NCI-H2227 (cell line): ENCODE measurements at regions not wholly inside any gene's neighbourhood (a gene's known extent, or its start where the extent isn't known, plus 50 kb on each side); places are given as distances from the start of the nearest gene placed in this dataset.
"Not testable (repeated sequence)": the region's sequence is repeated elsewhere in the genome, so short reads cannot be mapped to it uniquely, and the experiment has no call there.

Source experiments
- DNase-seq: peaks from one replicate; lab custom pipeline; 2025; ENCODE audit not compliant: unreplicated experiment; lab: John Stamatoyannopoulos, UW

DNA sequence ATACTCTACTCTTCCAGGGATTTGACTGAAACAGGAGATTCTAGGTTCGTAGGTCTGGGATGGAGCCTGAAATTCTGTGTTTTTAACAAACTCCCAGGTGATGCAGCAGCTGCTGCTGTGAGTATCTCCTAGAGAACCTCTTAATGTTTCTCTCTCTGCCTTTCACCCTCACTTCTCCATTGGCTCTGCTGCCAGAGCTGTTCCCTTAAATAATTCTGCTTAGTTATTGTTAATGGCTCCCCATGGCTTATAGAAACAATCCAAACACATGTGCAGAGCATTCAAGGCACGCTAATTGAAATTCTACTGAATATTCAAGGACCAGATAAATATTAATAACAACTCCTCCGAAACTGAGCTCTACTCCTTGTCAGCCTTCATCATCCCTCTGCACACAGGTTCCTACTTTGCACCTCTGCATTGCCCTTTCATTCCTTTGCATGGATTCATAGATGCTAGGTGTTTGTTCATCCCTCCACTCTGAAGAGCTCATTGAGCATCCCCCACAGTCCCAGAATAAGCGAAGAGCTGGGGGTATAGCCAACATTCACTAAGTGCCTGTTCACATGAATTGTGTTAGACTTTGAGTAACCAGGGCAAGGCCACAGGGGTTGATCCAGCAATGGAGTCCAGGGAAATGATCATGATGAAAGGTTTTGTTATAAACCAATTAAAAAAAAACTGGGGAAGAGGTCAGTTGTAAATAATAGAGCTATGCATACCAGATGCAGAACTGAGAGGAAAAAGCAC lies 488.4 kb upstream of the JAG1 start:
- no peak for DNase-seq

DNA sequence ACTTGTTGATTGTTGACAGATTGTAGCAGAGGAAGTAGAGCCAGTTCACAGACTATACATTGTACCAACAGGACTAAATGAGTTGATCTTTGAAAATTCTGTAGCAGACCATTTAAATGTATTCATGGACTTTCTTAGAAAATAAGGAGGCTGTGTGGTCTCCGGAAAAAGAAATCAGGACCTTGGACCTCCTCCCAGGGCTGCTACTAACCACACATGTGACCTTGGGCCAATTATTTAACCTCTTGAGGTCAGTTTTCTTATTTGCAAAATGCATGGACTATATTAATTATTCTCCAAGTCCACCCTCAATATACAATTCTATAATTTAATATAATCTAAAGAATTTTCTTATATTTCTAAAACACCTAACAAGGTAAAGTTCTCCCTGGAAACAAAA lies 492.0 kb upstream of the JAG1 start:
- no peak for DNase-seq

DNA sequence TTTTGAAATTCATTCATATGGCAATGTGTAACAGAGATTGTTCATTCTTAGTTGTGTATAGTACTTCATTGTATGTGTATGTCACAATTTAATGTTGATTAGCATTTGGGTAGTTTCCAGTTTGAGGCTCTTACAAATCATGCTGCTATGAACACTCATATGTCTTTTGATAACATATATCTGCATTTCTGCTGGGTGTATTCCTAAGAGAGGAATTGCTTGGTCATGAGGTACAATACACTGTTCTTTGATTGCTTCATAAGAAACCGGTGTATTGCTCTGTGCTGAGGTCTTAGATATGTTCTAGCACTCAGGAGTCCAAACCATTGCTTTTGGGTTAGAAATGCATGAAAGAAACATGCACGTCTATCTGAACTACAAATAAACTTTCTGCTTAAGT lies 492.9 kb upstream of the JAG1 start:
- no peak for DNase-seq

DNA sequence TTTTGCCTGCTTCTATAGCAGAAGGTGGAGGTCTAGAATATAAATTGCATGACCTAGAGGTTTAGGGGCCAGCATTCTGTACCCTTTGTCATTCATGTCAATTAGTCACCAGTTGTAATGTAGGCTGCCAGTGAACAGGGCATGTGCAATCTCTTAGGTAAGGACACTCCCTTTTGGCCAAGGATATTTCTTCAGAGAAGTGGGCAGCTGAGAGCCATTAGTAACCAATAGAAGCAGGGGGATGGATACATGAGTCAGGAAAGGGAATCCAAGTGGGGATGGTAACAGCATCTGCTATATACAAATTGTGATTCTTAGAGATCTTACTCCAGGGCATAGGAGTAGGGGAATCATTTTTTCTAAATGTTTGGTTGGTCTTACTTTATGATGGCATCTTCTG lies 494.2 kb upstream of the JAG1 start:
- no peak for DNase-seq

DNA sequence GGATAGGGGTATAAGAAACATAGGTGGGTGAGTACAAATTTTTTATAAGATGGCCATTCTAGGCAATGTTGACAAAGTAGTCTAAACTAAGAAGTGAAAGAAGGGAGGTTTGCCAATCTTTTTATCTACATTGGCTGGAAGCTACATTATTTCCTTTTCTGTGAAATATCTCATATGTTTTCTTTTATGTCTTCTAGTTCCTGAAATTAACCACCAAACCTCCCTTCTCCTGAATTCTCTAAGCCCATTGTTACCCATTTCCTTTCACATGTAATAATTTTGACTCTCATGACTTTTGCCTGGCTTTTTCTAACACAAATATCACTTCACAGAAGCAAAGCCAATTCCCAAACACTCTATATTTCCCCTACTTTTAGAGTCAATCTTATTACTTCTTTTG lies 496.2 kb upstream of the JAG1 start:
- DNase-seq, result no peak

DNA sequence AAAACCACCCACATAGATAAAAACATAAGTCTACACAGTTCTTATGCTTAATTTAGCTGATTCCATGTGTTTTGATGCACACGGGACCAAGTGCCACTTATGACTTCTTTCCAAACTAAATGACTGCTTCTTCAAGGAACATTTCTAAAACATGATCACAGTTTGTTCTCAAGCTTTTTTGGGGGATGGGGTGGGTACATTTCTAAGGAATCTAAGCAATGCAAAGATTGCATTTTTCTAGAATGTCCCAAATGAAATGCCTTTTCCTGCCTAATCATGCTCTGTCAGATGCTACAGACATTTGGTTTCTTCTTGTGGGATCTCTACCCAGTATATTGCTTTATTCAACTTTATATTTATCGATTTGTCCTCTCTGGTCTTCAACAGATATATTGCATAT lies 496.8 kb upstream of the JAG1 start:
- no peak for DNase-seq

DNA sequence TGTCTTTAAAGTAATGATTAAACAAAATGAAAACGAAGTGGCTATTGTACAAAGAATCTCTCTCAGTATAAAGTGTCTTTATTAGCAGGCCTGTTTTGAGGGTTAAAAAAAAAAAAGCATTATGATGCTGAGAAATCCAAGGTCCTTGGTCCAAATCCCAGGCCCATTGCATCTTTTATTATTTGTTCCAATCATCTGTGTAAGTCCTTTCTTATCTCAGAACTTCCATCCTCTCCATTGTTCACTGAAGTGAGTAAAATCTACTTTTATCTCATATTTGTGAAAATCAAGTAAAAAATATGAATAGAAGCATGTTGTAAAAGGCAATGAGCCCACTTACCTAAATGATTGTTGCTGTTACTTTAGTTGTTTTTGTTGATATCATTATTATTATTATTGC lies 499.1 kb upstream of the JAG1 start:
- DNase-seq, result no peak

DNA sequence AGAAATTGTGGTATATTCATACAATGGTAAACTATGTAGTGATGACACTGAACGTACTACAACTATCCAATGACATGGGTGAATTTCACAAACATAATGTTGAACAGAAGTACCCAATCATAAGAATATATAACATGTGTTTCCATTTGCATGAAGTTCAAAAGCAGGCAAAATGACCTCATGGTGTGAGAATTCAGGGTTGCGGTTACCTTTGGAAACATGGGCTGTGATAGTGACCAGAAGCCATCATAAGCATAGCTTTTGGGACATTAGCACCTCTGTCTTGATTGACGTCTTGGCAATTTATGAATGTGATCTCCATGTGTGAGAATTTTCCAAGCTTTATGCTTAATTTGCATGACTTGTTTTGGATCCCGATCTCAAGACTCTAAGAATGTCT lies 500.1 kb upstream of the JAG1 start:
- DNase-seq, result no peak

DNA sequence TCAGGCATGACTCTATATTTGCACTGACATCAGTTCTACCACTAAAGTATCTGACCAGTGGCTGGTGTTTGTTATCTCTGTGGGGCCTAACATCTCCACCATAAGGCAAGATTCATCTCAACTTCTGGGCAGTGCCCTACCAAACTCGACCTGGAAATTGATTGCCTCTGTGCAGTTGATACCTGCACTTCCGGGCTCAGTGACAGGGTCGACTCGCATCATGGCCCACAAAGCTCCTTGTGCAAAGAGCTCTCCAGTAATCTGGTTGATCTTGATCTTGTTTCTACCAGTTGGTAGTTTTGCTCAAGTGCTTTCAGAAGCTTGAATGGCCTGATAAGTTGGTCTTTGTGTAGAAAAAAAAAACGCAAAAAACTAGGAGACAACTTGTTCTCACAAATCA lies 501.1 kb upstream of the JAG1 start:
- no peak for DNase-seq

DNA sequence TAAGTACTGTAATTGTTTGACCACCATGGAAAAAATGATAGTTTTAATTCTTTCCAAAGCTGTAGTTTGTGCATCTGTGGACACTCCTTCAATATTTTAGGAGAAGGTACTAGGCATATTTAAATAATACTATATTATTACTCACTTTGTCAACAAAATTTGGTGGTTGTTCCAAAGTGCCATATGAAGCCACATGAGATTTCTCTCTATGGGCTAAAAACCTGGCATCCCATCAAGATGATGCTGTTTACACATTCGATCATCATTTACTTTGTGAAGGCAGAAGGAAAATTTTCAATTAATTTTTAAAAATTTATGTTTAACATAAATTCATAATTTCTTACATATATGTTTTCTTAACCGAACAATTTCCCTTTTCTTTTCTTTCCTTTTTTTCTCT lies 502.6 kb upstream of the JAG1 start:
- DNase-seq, result no peak

DNA sequence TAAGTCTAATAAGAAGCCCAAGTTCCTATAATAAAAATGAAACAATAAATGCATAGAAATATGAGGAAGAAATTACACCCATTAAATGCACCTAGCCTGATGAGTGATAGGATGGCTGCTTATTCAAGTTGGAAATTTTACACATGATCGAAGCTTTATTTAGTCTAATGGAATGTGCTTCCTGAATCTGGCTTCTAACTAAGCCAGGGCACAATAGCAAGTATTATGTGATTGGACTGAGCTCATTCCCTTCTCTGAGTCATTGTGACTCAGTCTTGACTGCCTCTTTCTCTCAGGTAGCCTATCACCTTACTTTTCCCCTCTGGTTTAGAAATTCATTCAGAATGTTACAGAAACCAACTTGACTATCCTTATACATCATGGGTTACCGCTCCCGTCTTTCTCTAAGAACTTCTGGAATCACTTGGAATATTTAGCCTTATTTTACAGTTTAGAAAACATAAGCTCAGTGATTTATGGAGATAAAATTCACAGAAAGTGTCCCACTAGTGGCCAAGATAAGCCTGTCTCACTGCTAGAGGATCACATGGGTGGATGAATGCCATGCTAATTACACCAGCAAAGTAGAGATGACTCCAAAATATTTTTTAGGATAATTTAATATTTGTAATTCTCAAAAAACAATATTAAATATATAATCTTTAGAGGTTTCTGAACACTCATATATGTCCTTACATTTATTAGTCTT lies 505.3 kb upstream of the JAG1 start:
- DNase-seq, result no peak

DNA sequence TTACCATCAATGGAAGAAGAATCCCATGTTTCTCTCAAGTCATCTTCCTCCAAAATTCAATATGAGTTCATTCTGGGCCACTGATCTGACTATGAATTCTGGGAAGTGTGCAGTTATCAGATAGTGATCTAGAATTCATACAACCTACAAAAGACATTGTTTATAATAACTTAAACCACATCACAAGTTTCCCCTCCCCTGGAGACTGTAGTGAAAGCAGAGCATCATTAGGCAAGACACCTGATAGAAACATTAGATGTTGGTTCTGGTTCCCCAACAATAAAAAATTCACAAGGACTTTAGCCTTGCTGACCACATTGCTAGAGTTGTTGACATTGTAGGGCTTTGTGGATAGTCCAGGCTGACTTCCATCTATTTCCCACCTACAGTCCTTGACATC lies 506.4 kb upstream of the JAG1 start:
- no peak for DNase-seq

DNA sequence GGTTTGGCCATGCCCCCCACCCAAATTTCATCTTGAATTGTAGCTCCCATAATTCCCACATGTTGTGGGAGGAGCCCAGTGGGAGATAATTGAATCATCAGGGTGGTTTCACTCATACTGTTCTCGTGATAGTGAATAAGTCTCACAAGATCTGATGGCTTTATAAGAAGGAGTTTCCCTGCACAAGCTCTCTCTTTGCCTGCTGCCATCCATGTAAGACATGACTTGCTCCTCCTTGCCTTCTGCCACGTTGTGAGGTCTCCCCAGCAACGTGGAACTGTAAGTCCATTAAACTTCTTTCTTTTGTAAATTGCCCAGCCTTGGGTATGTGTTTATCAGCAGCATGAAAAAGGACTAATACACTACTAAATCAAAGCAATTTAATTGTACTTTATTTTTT lies 507.3 kb upstream of the JAG1 start:
- DNase-seq, result not testable (repeated sequence)

DNA sequence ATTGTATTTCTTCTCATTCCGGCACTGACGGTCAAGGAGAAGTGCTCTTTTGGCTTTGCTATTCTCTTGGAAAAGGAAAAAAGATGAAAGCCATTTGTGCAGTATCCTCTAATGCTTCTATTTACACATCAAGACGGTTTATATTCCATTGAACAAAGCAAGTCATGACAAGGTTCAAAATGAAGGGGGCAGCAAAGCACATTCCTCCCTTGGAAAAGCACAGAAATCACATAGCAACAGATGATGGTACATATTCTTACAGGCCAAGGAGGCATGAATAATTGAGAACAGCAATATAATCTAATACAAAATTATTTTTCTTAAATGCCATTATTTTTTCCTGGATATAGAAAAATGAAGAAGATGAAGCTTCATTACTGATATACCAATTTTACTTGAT lies 508.2 kb upstream of the JAG1 start:
- DNase-seq, result no peak

DNA sequence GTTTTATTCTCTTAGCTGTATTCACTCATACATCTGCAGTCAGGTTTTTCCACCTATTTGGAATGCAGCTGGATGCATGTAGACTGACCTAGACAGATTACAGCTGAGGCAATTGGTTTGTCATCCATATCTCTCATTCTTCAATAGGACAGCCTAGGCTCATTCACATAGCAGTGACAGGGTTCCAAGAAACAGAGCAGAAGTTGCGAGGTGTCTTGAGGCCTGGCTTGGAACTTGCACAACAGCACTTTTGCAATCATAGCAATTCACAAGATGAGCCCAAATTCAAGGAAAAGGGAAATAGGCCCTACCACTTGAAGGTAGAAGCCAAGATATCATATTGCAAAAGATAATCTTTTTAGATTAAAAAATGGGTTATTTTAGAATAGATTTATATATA lies 508.9 kb upstream of the JAG1 start:
- no peak for DNase-seq

DNA sequence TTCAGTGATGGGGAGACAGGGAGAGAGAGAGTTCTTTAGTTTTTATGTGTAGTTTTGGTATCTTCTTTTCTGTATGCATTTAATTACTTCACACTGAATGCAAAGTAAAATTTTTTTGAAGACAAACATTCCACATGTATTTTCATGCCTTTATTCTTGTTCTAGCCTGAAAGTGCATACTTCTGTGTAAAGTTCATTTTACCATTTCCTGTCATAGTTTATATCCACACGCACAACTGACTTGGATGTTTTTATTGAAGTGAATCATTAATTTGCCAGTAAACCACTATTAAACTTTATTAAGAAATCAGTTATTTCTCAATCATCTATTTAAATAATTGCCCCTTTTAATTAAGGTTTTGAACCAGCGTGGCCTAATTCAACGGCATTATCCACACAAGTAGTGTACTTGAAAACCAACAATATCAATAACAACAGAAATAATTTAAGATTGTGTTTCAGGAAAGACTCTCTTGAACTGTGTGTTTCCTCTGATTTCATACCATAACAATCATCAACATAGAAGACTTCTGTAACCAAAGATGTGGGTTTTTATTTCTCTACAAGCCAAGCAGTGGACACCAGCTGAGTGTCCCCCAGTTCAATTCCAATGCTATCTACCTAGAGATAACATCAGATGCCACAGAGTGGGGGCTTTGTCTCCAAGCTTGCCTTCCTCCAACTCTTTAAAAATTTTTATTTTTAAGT lies 512.7 kb upstream of the JAG1 start:
- DNase-seq, result no peak

DNA sequence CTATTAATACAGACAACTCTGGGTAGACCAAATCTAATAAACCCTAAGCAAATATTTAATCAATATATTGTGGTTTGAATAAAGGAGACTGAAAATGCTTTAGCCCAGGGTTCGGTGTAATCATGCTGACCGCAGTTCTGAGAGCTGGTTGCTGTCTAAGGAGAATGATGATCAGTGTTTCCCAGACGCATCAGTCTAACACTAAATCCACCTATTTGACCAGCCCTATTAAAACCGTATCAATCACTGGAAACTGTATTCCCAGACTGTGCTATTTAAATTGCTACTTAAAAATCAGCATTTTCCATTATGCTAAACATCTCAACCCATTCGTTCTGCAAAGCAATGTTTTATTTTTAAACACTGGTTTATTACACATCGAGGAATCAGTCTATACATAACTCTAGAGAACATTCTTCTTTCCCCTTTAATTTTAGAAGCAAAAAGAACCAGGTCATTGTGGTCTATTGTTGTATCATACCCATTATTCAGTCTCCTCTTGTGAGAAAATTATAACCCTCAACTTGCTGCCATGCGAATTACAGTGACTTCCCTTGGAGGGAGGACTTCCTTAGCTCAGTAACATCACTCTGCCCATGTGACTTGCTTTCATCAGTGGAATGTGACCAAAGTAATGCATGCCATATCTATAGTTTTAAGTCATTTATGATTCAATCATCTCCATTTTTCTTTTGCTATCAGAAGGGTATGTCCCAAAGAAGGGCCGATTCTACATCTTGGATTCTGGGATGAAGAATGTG lies 515.2 kb upstream of the JAG1 start:
- DNase-seq, result peak; percentile 67

DNA sequence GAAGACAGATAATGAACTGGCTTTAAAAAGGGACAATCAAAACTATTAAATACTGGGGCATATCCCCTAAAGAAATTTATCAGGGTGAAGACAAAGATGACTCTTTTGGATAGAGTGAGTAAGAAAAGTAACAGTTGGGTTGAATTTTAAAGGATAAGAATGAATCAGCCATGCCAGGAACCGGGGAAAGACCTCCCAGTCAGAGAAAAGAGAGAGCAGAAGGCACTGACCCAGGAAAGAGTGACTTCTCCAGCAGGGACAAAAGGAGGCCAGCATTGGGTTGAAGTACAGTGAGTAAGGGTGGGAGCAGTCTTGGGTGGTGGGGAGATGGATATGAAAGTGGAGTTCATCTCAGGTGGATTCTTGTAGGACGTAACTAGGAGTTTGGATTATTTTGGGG lies 516.9 kb upstream of the JAG1 start:
- no peak for DNase-seq

DNA sequence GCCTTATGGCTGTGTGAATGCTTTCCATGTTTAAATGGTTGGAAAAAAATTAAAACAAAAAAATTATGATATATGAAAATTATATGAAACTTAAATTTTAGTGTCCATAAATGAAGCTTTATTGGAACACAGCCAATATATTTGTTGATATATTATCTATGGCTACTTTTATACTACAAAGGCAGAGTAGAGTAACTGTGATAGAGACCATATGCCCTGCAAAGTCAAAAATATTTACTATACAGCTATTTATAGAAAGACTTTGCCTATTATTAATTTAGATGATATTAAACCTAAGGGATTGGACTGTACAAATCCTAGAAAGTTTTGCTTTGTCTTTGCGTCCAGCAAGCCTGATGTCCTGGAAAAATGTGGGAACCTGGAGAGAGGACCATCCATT lies 518.3 kb upstream of the JAG1 start:
- no peak for DNase-seq

DNA sequence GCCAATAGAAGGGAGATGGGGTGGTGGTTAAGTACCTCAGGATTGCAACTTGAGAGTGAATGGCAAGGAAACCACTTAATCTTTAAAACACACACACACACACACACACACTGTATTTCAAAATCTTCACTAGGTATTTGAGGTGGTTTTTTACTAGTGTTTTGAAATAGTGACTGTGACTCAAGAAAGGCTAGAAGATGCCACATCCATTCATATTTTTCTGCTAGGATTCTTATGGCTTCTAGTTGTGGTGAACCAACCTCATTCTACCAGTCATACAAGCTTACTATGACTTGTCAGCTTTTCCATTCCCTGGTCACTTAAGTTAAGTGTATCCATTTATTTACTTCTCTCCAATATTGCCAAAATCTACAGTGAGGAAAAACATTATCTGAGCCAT lies 519.4 kb upstream of the JAG1 start:
- no peak for DNase-seq

DNA sequence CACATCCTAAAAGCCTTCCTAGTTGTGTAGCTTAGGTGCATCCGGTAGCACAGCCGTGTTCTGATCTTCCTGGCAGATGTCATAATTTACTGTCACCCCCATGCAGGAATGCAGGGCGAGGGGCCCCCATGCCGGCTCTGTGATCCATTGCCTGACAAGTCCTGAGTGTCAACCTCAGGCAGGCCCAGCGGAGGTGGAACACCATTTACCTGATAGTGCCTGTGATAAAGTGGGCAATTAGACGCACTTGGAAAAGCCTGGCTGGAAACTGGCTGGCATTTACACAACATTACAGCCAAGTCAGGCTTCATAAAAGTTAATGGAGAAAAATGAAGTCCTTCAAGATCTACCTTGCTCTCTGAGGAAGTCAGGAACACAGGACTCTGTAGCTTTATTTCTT lies 521.4 kb upstream of the JAG1 start:
- DNase-seq, result peak; percentile 36
